ENCODE measurements at regions not wholly inside any gene's neighbourhood (a gene's known extent, or its start where the extent isn't known, plus 50 kb on each side); places are given as distances from the start of the nearest gene placed in this dataset.
"Not testable (repeated sequence)": the region's sequence is repeated elsewhere in the genome, so short reads cannot be mapped to it uniquely, and the experiment has no call there.

- peak; percentile 53 for DNase-seq
- in situ Hi-C loops (cut with HindIII; ENCODE audit: low pct_ligation_motif_present, low pct_unique_long_range_greater_than_20kb, low sequenced_read_pairs) = no loop called here
Observed at GRCh38 chr10:64430690-64431323, 909.6 kb downstream of the REEP3 start.

GRCh38 chr10:64441872-64442271 is 920.7 kb downstream of the REEP3 start:
- DNase-seq; in situ Hi-C loops (cut with HindIII; ENCODE audit: low pct_ligation_motif_present, low pct_unique_long_range_greater_than_20kb, low sequenced_read_pairs): not testable (repeated sequence)

GRCh38 chr10:64444163-64444562 is 923.0 kb downstream of the REEP3 start:
- DNase-seq = no peak
- in situ Hi-C loops (cut with HindIII; ENCODE audit: low pct_ligation_motif_present, low pct_unique_long_range_greater_than_20kb, low sequenced_read_pairs) = no loop called here

- DNase-seq = no peak
- in situ Hi-C loops (cut with HindIII; ENCODE audit: low pct_ligation_motif_present, low pct_unique_long_range_greater_than_20kb, low sequenced_read_pairs) = no loop called here
Observed at GRCh38 chr10:64444564-64444963, 923.4 kb downstream of the REEP3 start.

- in situ Hi-C loops (cut with HindIII; ENCODE audit: low pct_ligation_motif_present, low pct_unique_long_range_greater_than_20kb, low sequenced_read_pairs) = no loop called here
- DNase-seq = no peak
Observed at GRCh38 chr10:64449603-64450002, 928.4 kb downstream of the REEP3 start.

- in situ Hi-C loops (cut with HindIII; ENCODE audit: low pct_ligation_motif_present, low pct_unique_long_range_greater_than_20kb, low sequenced_read_pairs) = no loop called here
- no peak for DNase-seq
Observed at GRCh38 chr10:64450312-64450711, 929.1 kb downstream of the REEP3 start.

- no peak for DNase-seq
- in situ Hi-C loops (cut with HindIII; ENCODE audit: low pct_ligation_motif_present, low pct_unique_long_range_greater_than_20kb, low sequenced_read_pairs) = no loop called here
Observed at GRCh38 chr10:64454962-64455361, 933.8 kb downstream of the REEP3 start.

- in situ Hi-C loops (cut with HindIII; ENCODE audit: low pct_ligation_motif_present, low pct_unique_long_range_greater_than_20kb, low sequenced_read_pairs) = no loop called here
- no peak for DNase-seq
Observed at GRCh38 chr10:64458306-64458705, 937.1 kb downstream of the REEP3 start.

- in situ Hi-C loops (cut with HindIII; ENCODE audit: low pct_ligation_motif_present, low pct_unique_long_range_greater_than_20kb, low sequenced_read_pairs) = no loop called here
- DNase-seq = no peak
Observed at GRCh38 chr10:64463406-64463805, 942.2 kb downstream of the REEP3 start.

- DNase-seq = no peak
- in situ Hi-C loops (cut with HindIII; ENCODE audit: low pct_ligation_motif_present, low pct_unique_long_range_greater_than_20kb, low sequenced_read_pairs) = no loop called here
Observed at GRCh38 chr10:64465653-64466052, 944.5 kb downstream of the REEP3 start.

GRCh38 chr10:64468219-64468618 is 947.0 kb downstream of the REEP3 start:
- in situ Hi-C loops (cut with HindIII; ENCODE audit: low pct_ligation_motif_present, low pct_unique_long_range_greater_than_20kb, low sequenced_read_pairs) = no loop called here
- DNase-seq = no peak

- in situ Hi-C loops (cut with HindIII; ENCODE audit: low pct_ligation_motif_present, low pct_unique_long_range_greater_than_20kb, low sequenced_read_pairs) = no loop called here
- DNase-seq = no peak
Observed at GRCh38 chr10:64476506-64476905, 955.3 kb downstream of the REEP3 start.

GRCh38 chr10:64477791-64478190 is 956.6 kb downstream of the REEP3 start:
- in situ Hi-C loops (cut with HindIII; ENCODE audit: low pct_ligation_motif_present, low pct_unique_long_range_greater_than_20kb, low sequenced_read_pairs) = no loop called here
- DNase-seq = no peak

- in situ Hi-C loops (cut with HindIII; ENCODE audit: low pct_ligation_motif_present, low pct_unique_long_range_greater_than_20kb, low sequenced_read_pairs) = no loop called here
- DNase-seq = no peak
Observed at GRCh38 chr10:64484811-64485330, 963.7 kb downstream of the REEP3 start.

- in situ Hi-C loops (cut with HindIII; ENCODE audit: low pct_ligation_motif_present, low pct_unique_long_range_greater_than_20kb, low sequenced_read_pairs) = no loop called here
- DNase-seq = peak; percentile 34
Observed at GRCh38 chr10:64486149-64486548, 964.9 kb downstream of the REEP3 start.

- DNase-seq = no peak
- in situ Hi-C loops (cut with HindIII; ENCODE audit: low pct_ligation_motif_present, low pct_unique_long_range_greater_than_20kb, low sequenced_read_pairs) = no loop called here
Observed at GRCh38 chr10:64486901-64487300, 965.7 kb downstream of the REEP3 start.

GRCh38 chr10:64494901-64495300 is 973.7 kb downstream of the REEP3 start:
- in situ Hi-C loops (cut with HindIII; ENCODE audit: low pct_ligation_motif_present, low pct_unique_long_range_greater_than_20kb, low sequenced_read_pairs) = no loop called here
- no peak for DNase-seq

- no peak for DNase-seq
- in situ Hi-C loops (cut with HindIII; ENCODE audit: low pct_ligation_motif_present, low pct_unique_long_range_greater_than_20kb, low sequenced_read_pairs) = no loop called here
Observed at GRCh38 chr10:64497306-64497705, 976.1 kb downstream of the REEP3 start.

- DNase-seq = no peak
- in situ Hi-C loops (cut with HindIII; ENCODE audit: low pct_ligation_motif_present, low pct_unique_long_range_greater_than_20kb, low sequenced_read_pairs) = no loop called here
Observed at GRCh38 chr10:64501807-64502206, 980.6 kb downstream of the REEP3 start.

- in situ Hi-C loops (cut with HindIII; ENCODE audit: low pct_ligation_motif_present, low pct_unique_long_range_greater_than_20kb, low sequenced_read_pairs) = no loop called here
Observed at GRCh38 chr10:64502936-64503335, 981.7 kb downstream of the REEP3 start.

GRCh38 chr10:64503429-64503828 is 982.2 kb downstream of the REEP3 start:
- DNase-seq = no peak
- in situ Hi-C loops (cut with HindIII; ENCODE audit: low pct_ligation_motif_present, low pct_unique_long_range_greater_than_20kb, low sequenced_read_pairs) = no loop called here

More at GRCh38 chr10:64502936-64503335, 981.7 kb downstream of the REEP3 start:
- no peak for DNase-seq
